H1 (cell line): ENCODE measurements at regions not wholly inside any gene's neighbourhood (a gene's known extent, or its start where the extent isn't known, plus 50 kb on each side); places are given as distances from the start of the nearest gene placed in this dataset.

ENCODE experiments used
- CTCF ChIA-PET: fragments of 300-600 bp; sonication (Branson Sonifier 250); formaldehyde crosslinking; loops from one replicate; lab custom pipeline; 2021; ENCODE audit not compliant: partially characterized antibody; lab: Charles Lee
- POLR2A ChIA-PET: fragments of 300-600 bp; sonication (Branson Sonifier 250); formaldehyde crosslinking; loops from one replicate; lab custom pipeline; 2021; ENCODE audit warnings: inconsistent platforms; ENCODE audit not compliant: partially characterized antibody; lab: Charles Lee
- DNase-seq, 2 experiments: peaks; one replicate each; pipeline versions ENCODE4 v3.0.0 to v3.0.0-alpha.2; 2010 to 2022; ENCODE audit warnings: low spot score in 2 of 2, low read depth in 1 of 2, mixed read lengths in 1 of 2
- FAIRE-seq: peaks from 2 replicates; lab custom pipeline; 2011; peaks lifted over from hg19 to GRCh38; lab: Jason Lieb, UNC
- H2AFZ ChIP-seq: 2 replicates; pipeline ENCODE4 v1.8.1; 2012; ENCODE audit warnings: low read length, inconsistent platforms
- H2AK5ac ChIP-seq: 2 replicates; pipeline ENCODE4 v1.6.1; 2013; ENCODE audit warnings: low read depth, low read length
- H2BK120ac ChIP-seq: replicated peaks from 2 replicates; pipeline ENCODE3; 2013; ENCODE audit warnings: low read depth, low read length, inconsistent platforms
- H2BK12ac ChIP-seq: 2 replicates; pipeline ENCODE4 v1.6.1; 2013; ENCODE audit warnings: low read depth, low read length
- H2BK15ac ChIP-seq: 2 replicates; pipeline ENCODE4 v1.6.1; 2013; ENCODE audit warnings: low read length
- H2BK20ac ChIP-seq: 2 replicates; pipeline ENCODE4 v1.6.1; 2013; ENCODE audit warnings: low read length
- H2BK5ac ChIP-seq: 2 replicates; pipeline ENCODE4 v1.6.1; 2013; ENCODE audit warnings: low read depth, low read length
- H3K14ac ChIP-seq: 2 replicates; pipeline ENCODE4 v1.6.1; 2013; ENCODE audit warnings: inconsistent platforms; ENCODE audit not compliant: insufficient read length
- H3K18ac ChIP-seq: 2 replicates; pipeline ENCODE4 v1.6.1; 2013; ENCODE audit warnings: low read length; ENCODE audit errors: extremely low read depth
- H3K23ac ChIP-seq: 2 replicates; pipeline ENCODE4 v1.6.1; 2013; ENCODE audit warnings: inconsistent platforms; ENCODE audit not compliant: insufficient read length
- H3K23me2 ChIP-seq: 2 replicates; pipeline ENCODE4 v1.6.1; 2013; ENCODE audit warnings: low read depth, low read length
- H3K27ac ChIP-seq: 2 replicates; pipeline ENCODE4 v1.6.1; 2011; ENCODE audit warnings: low read depth, low read length, inconsistent platforms
- H3K27me3 ChIP-seq, 4 experiments: replicated peaks in 1 of 4; 1 replicate in 1 of 4; 2 replicates in 3 of 4; pipeline versions ENCODE4 v1.6.1 to v1.8.1; 2011 to 2013; ENCODE audit warnings: low read length in 3 of 4, mild to moderate bottlenecking in 3 of 4, inconsistent platforms in 2 of 4, mixed read lengths in 2 of 4, moderate library complexity in 1 of 4; ENCODE audit not compliant: control insufficient read depth in 3 of 4, insufficient read depth in 3 of 4; ENCODE audit errors: extremely low read depth in 1 of 4
- H3K36me3 ChIP-seq, 4 experiments: 2 replicates each; pipeline versions ENCODE4 v1.6.1 to v1.8.1; 2011 to 2013; ENCODE audit warnings: mild to moderate bottlenecking in 4 of 4, low read length in 3 of 4, moderate library complexity in 2 of 4, control low read depth in 1 of 4, inconsistent platforms in 1 of 4; ENCODE audit not compliant: insufficient read depth in 4 of 4, control insufficient read depth in 2 of 4
- H3K4ac ChIP-seq: replicated peaks from 2 replicates; pipeline ENCODE3; 2013; ENCODE audit warnings: low read length, low read depth, mixed read lengths, inconsistent platforms; ENCODE audit not compliant: insufficient read length
- H3K4me1 ChIP-seq, 4 experiments: replicated peaks in 1 of 4; 1 replicate in 1 of 4; 2 replicates in 3 of 4; pipeline versions ENCODE4 v1.6.1 to v1.8.1; 2011 to 2013; ENCODE audit warnings: low read length in 3 of 4, inconsistent platforms in 2 of 4, mixed read lengths in 1 of 4; ENCODE audit not compliant: insufficient read depth in 4 of 4, control insufficient read depth in 3 of 4
- H3K4me2 ChIP-seq, 2 experiments: 2 replicates each; pipeline versions ENCODE4 v1.6.1 to v1.8.1; 2011 to 2013; ENCODE audit warnings: low read depth in 2 of 2, low read length in 2 of 2, control low read depth in 1 of 2, inconsistent platforms in 1 of 2, mild to moderate bottlenecking in 1 of 2; ENCODE audit not compliant: insufficient read depth in 1 of 2
- H3K4me3 ChIP-seq, 4 experiments: fragments of 200-600, 300-600 bp in 1 of 4; sonication (generic), shearing (Covaris generic), sonication (Bioruptor Twin) in 1 of 4; 2 replicates each; pipeline versions ENCODE4 v1.5.1 to v1.8.1; 2011 to 2016; ENCODE audit warnings: low read length in 4 of 4, low read depth in 3 of 4, control low read depth in 2 of 4, inconsistent platforms in 2 of 4, mild to moderate bottlenecking in 2 of 4, mixed read lengths in 1 of 4, moderate library complexity in 1 of 4; ENCODE audit not compliant: insufficient read depth in 2 of 4; ENCODE audit errors: extremely low read depth in 1 of 4
- H3K56ac ChIP-seq: replicated peaks from 2 replicates; pipeline ENCODE3; 2013; ENCODE audit warnings: low read depth, mild to moderate bottlenecking, mixed read lengths, low read length, inconsistent platforms; ENCODE audit not compliant: insufficient read length
- H3K79me1 ChIP-seq: 2 replicates; pipeline ENCODE4 v1.6.1; 2013; ENCODE audit warnings: low read depth, low read length, control low read depth
- H3K79me2 ChIP-seq, 2 experiments: 2 replicates each; pipeline versions ENCODE4 v1.6.1 to v1.8.1; 2012 to 2013; ENCODE audit warnings: low read length in 2 of 2, mild to moderate bottlenecking in 2 of 2, inconsistent platforms in 1 of 2; ENCODE audit not compliant: insufficient read depth in 2 of 2, control insufficient read depth in 1 of 2
- H3K9ac ChIP-seq, 4 experiments: replicated peaks in 1 of 4; 1 replicate in 1 of 4; 2 replicates in 3 of 4; pipeline versions ENCODE4 v1.6.1 to v1.8.1; 2011 to 2013; ENCODE audit warnings: low read depth in 3 of 4, low read length in 3 of 4, control low read depth in 2 of 4, mild to moderate bottlenecking in 2 of 4, moderate library complexity in 2 of 4, inconsistent platforms in 1 of 4; ENCODE audit errors: extremely low read depth in 1 of 4
- H3K9me3 ChIP-seq, 2 experiments: 2 replicates each; pipeline versions ENCODE4 v1.6.1 to v1.8.1; 2012 to 2013; ENCODE audit warnings: mild to moderate bottlenecking in 2 of 2, moderate library complexity in 2 of 2, control low read depth in 1 of 2, inconsistent platforms in 1 of 2, low read depth in 1 of 2, low read length in 1 of 2, mixed read lengths in 1 of 2; ENCODE audit not compliant: insufficient read depth in 2 of 2
- H4K20me1 ChIP-seq, 2 experiments: replicated peaks in 1 of 2; 2 replicates each; pipeline versions ENCODE3 to v1.8.1; 2011 to 2013; ENCODE audit warnings: inconsistent platforms in 2 of 2, low read length in 2 of 2, mild to moderate bottlenecking in 1 of 2; ENCODE audit not compliant: insufficient read depth in 2 of 2, control insufficient read depth in 1 of 2
- H4K5ac ChIP-seq: 2 replicates; pipeline ENCODE4 v1.6.1; 2013; ENCODE audit warnings: low read length, low read depth, mixed read lengths, inconsistent platforms; ENCODE audit not compliant: insufficient read length
- H4K8ac ChIP-seq: 2 replicates; pipeline ENCODE4 v1.8.0; 2013; ENCODE audit warnings: mild to moderate bottlenecking, moderate library complexity, low read length, inconsistent platforms; ENCODE audit not compliant: insufficient read depth; ENCODE audit errors: extremely low read depth
- H4K91ac ChIP-seq: replicated peaks from 2 replicates; pipeline ENCODE3; 2013; ENCODE audit warnings: low read length, mixed read lengths, inconsistent platforms; ENCODE audit not compliant: insufficient read length
- CHD1 ChIP-seq: IDR thresholded peaks from 2 replicates; pipeline ENCODE4 v1.6.1; 2012; ENCODE audit warnings: low read depth, low read length, improper control_type of control experiment
- SAP30 ChIP-seq: fragments of 300-600 bp; sonication (generic); IDR thresholded peaks from 2 replicates; pipeline ENCODE4 v1.7.1; 2012; ENCODE audit warnings: low read length, moderate library complexity, mild to moderate bottlenecking, inconsistent platforms; ENCODE audit not compliant: insufficient read depth, insufficient replicate concordance
- SIN3A ChIP-seq, 2 experiments: IDR thresholded peaks in 1 of 2; conservative IDR thresholded peaks in 1 of 2; 2 replicates each; pipeline ENCODE4 v1.6.1; 2011 to 2012; ENCODE audit warnings: low read length in 2 of 2, improper control_type of control experiment in 1 of 2, low read depth in 1 of 2, mild to moderate bottlenecking in 1 of 2
- SIRT6 ChIP-seq: IDR thresholded peaks from one replicate; pipeline ENCODE4 v1.7.1; 2012; ENCODE audit warnings: low read length, inconsistent platforms
- TCF12 ChIP-seq: IDR thresholded peaks from 2 replicates; pipeline ENCODE4 v1.6.1; 2011; ENCODE audit warnings: low read depth, mild to moderate bottlenecking, low read length
- WGBS, 2 experiments: shearing (Covaris generic) in 1 of 2; methylation state at CpG; one replicate each; pipeline versions ENCODE4 v1.1.6 to v1.1.7; 2013 to 2015; ENCODE audit warnings: low lambda C conversion rate in 2 of 2, mixed read lengths in 2 of 2, inconsistent platforms in 1 of 2, low coverage in 1 of 2, missing lambda C conversion rate in 1 of 2; ENCODE audit not compliant: insufficient replicate concordance in 2 of 2, insufficient coverage in 1 of 2, insufficient read length in 1 of 2; ENCODE audit errors: extremely low coverage in 1 of 2, missing lambda C conversion rate in 1 of 2; 5-methylcytosine and 5-hydroxymethylcytosine counted together

DNA sequence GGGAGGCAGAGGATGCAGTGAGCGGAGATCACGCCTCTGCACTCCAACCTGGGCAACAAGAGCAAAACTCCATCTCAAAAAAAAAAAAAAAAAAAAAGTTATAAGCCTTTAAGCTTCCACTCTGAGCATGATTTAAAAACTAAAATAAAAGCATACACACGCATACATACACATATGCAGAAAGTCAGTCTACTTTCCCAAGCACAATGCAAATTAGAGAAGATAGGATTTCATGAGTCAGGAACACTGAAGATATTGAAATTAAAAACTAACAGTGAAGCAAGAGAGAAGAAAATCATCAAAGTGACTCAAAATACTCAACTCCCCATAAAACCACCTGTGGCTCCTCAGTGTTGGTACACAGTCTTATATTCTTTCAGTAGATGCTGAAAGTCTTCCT is 1009.5 kb upstream of the WWC1 start:
- Histone ChIP-seq H3K27ac (no peak overlapping the region), H3K4ac (no peak overlapping the region), H3K4me1 (no peaks in the 10 kb centered on the region), H3K56ac (no peak overlapping the region), H3K4me2 (no peak overlapping the region), H3K9ac (no peak overlapping the region), H4K91ac (no peak overlapping the region), H2BK20ac (no peak overlapping the region), H2AK5ac (no peak overlapping the region), H3K36me3 (no peaks in the 10 kb centered on the region), H3K23ac (no peak overlapping the region), H2BK5ac (no peak overlapping the region), H3K18ac (no peak overlapping the region), H3K79me2 (no peaks in the 10 kb centered on the region), H3K4me3 (no peak overlapping the region), H4K8ac (no peak overlapping the region), H2BK12ac (no peak overlapping the region), H4K20me1 (no peaks in the 10 kb centered on the region), H3K79me1 (no peaks in the 10 kb centered on the region), H3K14ac (no peak overlapping the region), H3K23me2 (no peaks in the 10 kb centered on the region), H3K9me3 (no peaks in the 10 kb centered on the region), H2AFZ (no peak overlapping the region), H2BK15ac (no peak overlapping the region), H2BK120ac (no peak overlapping the region), H3K27me3 (no peaks in the 10 kb centered on the region), H4K5ac (no peak overlapping the region)
- CTCF ChIA-PET, result interaction anchor here (0.9 to 1.1 kb wide), 2 partner anchors 26 to 132 kb away, joined by 3 to 4 read pairs; no protein-coding TSS in a partner anchor
- POLR2A ChIA-PET, result no interaction called here
- WGBS, 2 experiments, result 96% methylated on average over 3 of the region's 3 CpGs; no CpG with 5 or more reads in 1 of the 2 experiments
- no peak for DNase-seq
- FAIRE-seq, result no peak
- TF ChIP-seq SAP30 (no peak), SIRT6 (no peak), SIN3A (conservative IDR thresholded peaks at IDR 0.05 in 1 of 2, IDR thresholded peaks at IDR 0.05 in 1 of 2; ENCODE audit: low read depth in 1 of 2, low read length in 2 of 2) (no peak), TCF12 (no peak), CHD1 (no peak)
